Fibroblast of skin of left quadriceps (primary cell): ENCODE measurements at regions not wholly inside any gene's neighbourhood (a gene's known extent, or its start where the extent isn't known, plus 50 kb on each side); places are given as distances from the start of the nearest gene placed in this dataset.
"Not testable (repeated sequence)": the region's sequence is repeated elsewhere in the genome, so short reads cannot be mapped to it uniquely, and the experiment has no call there.

Source experiments
- DNase-seq, 2 experiments: peaks; one replicate each; pipeline ENCODE4 v3.0.0-alpha.2; 2013; ENCODE audit warnings: low read depth in 2 of 2

GRCh38 chr5:103886826-103887225 lies 324.2 kb upstream of the NUDT12 start:
- DNase-seq, result no peak

GRCh38 chr5:103883143-103883542 lies 320.6 kb upstream of the NUDT12 start:
- no peak for DNase-seq

- no peak for DNase-seq
These were observed 319.0 kb upstream of the NUDT12 start for GRCh38 chr5:103881560-103881959.

- no peak for DNase-seq
These were observed 305.4 kb upstream of the NUDT12 start for GRCh38 chr5:103867857-103868598.

- no peak for DNase-seq
These were observed 303.6 kb upstream of the NUDT12 start for GRCh38 chr5:103866169-103866568.

- no peak for DNase-seq
These were observed 299.8 kb upstream of the NUDT12 start for GRCh38 chr5:103862398-103862797.

GRCh38 chr5:103860327-103860726 lies 297.7 kb upstream of the NUDT12 start:
- DNase-seq, result no peak

- not testable (repeated sequence) for DNase-seq
These were observed 295.8 kb upstream of the NUDT12 start for GRCh38 chr5:103858367-103858766.

- DNase-seq, result no peak
These were observed 288.5 kb upstream of the NUDT12 start for GRCh38 chr5:103851091-103851490.

GRCh38 chr5:103849934-103850333 lies 287.3 kb upstream of the NUDT12 start:
- DNase-seq, result peak; percentile 91 to 92

- peak in 1 of 2 experiments; percentile 21 for DNase-seq
These were observed 284.5 kb upstream of the NUDT12 start for GRCh38 chr5:103847060-103847459.

- DNase-seq, result no peak
These were observed 280.3 kb upstream of the NUDT12 start for GRCh38 chr5:103842936-103843335.

GRCh38 chr5:103840600-103840999 lies 278.0 kb upstream of the NUDT12 start:
- DNase-seq, result peak; percentile 24 to 29

- no peak for DNase-seq
These were observed 271.6 kb upstream of the NUDT12 start for GRCh38 chr5:103834216-103834615.

GRCh38 chr5:103829585-103829984 lies 267.0 kb upstream of the NUDT12 start:
- no peak for DNase-seq

- DNase-seq, result no peak
These were observed 265.4 kb upstream of the NUDT12 start for GRCh38 chr5:103827976-103828375.

GRCh38 chr5:103821361-103821760 lies 258.8 kb upstream of the NUDT12 start:
- DNase-seq, result no peak

- peak in 1 of 2 experiments; percentile 32 for DNase-seq
These were observed 246.0 kb upstream of the NUDT12 start for GRCh38 chr5:103808464-103809106.

- DNase-seq, result no peak
These were observed 242.1 kb upstream of the NUDT12 start for GRCh38 chr5:103804711-103805110.

GRCh38 chr5:103801681-103802080 lies 239.1 kb upstream of the NUDT12 start:
- DNase-seq, result peak in 1 of 2 experiments; percentile 22

GRCh38 chr5:103800741-103801495 lies 238.3 kb upstream of the NUDT12 start:
- DNase-seq, result peak in 1 of 2 experiments; percentile 37

GRCh38 chr5:103793595-103794182 lies 231.1 kb upstream of the NUDT12 start:
- DNase-seq, result no peak
